ENCODE measurements at regions not wholly inside any gene's neighbourhood (a gene's known extent, or its start where the extent isn't known, plus 50 kb on each side); places are given as distances from the start of the nearest gene placed in this dataset.
"Not testable (repeated sequence)": the region's sequence is repeated elsewhere in the genome, so short reads cannot be mapped to it uniquely, and the experiment has no call there.

GRCh38 chr16:29310243-29310642, 96.3 kb downstream of the NPIPB11 start:
- not testable (repeated sequence) for H3K9me3 ChIP-seq (replicated peaks; ENCODE audit: control insufficient read depth, low read depth, low read length); H3K27ac ChIP-seq (ENCODE audit: low read length); DNase-seq; H3K4me3 ChIP-seq (ENCODE audit: low read length); H3K36me3 ChIP-seq (ENCODE audit: control insufficient read depth, insufficient read depth, low read length); H3K27me3 ChIP-seq (ENCODE audit: control insufficient read depth, insufficient read depth, low read length)
- H3K4me1 ChIP-seq (ENCODE audit: control insufficient read depth, insufficient read depth, low read length) = peaks cover 19% of the 10 kb centered on the region
- WGBS (ENCODE audit: insufficient coverage) = 87% methylated on average over 8 of the region's 9 CpGs

DNA sequence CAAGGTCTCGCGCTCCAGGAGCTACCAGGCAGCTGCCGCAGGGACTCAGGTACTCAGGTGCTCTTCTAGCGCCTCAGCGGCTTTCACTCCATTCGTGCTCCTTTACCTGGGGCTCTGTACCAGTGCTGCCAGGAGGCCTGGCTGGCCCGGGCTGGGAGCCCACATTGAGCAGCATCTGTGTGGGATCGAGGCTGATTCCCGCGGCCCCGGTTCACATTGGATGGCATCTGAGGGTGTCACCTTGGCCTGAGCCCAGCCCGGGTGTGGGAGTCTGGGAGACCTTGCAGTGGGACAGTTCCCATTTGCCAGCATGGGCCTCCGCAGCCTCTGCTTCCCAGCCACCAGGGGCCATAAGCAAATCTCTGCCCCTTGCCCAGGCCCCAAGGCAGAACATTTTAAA, 96.9 kb downstream of the NPIPB11 start:
- WGBS (ENCODE audit: insufficient coverage) = 87% methylated on average over 12 of the region's 13 CpGs
- not testable (repeated sequence) for H3K27ac ChIP-seq (ENCODE audit: low read length); DNase-seq

GRCh38 chr16:29308644-29309546, 97.6 kb downstream of the NPIPB11 start:
- 89% methylated on average over 18 of the region's 20 CpGs for WGBS (ENCODE audit: insufficient coverage)
- H3K4me1 ChIP-seq (ENCODE audit: control insufficient read depth, insufficient read depth, low read length) = peaks cover 25% of the 10 kb centered on the region

More for the DNA sequence above, 96.9 kb downstream of the NPIPB11 start:
- H3K4me3 ChIP-seq (ENCODE audit: low read length); H3K27me3 ChIP-seq (ENCODE audit: control insufficient read depth, insufficient read depth, low read length); H3K9me3 ChIP-seq (replicated peaks; ENCODE audit: control insufficient read depth, low read depth, low read length); H3K36me3 ChIP-seq (ENCODE audit: control insufficient read depth, insufficient read depth, low read length): not testable (repeated sequence)
- peaks cover 22% of the 10 kb centered on the region for H3K4me1 ChIP-seq (ENCODE audit: control insufficient read depth, insufficient read depth, low read length)

DNA sequence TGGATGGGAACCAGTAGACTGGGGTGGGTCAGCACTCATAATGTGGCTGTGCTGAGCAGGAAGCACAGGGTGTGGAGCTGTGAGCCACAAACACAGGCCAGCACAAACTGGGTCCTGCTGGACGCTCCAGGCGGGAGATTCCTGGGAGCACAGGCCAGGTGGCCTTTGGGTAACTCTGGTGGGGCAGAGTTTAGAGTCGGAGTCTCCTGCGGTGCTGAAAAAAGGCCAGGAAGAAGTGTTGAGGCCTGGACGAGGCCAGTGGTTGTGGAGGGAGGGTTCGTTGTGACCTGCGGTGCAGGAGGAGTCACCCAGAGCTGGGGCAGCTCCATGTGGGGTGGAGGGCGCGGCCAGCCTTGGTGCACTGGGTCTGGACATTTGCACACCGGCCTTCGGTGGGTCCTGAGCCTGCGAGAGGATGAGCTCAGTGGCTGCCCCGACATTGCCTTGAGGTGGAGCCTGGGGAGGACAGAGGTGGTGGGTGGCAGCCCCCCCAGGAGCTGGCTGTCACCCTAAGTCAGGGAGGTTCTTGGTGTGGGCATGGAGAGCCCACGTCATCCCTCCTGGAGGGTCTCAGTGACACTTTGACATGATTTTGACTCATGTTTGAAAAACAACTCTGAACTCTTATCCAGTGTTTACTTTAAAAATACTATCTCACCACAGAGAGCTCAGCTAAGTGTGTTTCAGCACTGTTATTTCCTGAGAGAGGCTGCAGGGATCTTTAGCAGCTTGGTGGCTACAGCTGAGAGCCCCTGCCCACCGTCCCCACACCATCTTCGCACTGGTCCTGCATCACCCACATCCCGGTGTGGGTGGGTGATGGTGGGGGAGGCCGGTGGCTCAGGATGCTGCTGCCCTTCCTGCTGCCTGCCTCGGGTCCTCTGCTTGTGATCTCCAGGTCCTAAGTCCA, 98.7 kb downstream of the NPIPB11 start:
- H3K4me1 ChIP-seq (ENCODE audit: control insufficient read depth, insufficient read depth, low read length) = peaks cover 15% of the 10 kb centered on the region
- DNase-seq = no peak
- no peaks in the 10 kb centered on the region for H3K9me3 ChIP-seq (replicated peaks; ENCODE audit: control insufficient read depth, low read depth, low read length)
- WGBS (ENCODE audit: insufficient coverage) = 84% methylated on average over 12 of the region's 19 CpGs
- H3K4me3 ChIP-seq (ENCODE audit: low read length) = no peak overlapping the region
- H3K36me3 ChIP-seq (ENCODE audit: control insufficient read depth, insufficient read depth, low read length) = no peaks in the 10 kb centered on the region
- H3K27me3 ChIP-seq (ENCODE audit: control insufficient read depth, insufficient read depth, low read length) = no peaks in the 10 kb centered on the region
- H3K27ac ChIP-seq (ENCODE audit: low read length) = no peak overlapping the region

More at GRCh38 chr16:29308644-29309546, 97.6 kb downstream of the NPIPB11 start:
- DNase-seq = no peak
- Histone ChIP-seq H3K27me3 (ENCODE audit: control insufficient read depth, insufficient read depth, low read length) (no peaks in the 10 kb centered on the region), H3K27ac (ENCODE audit: low read length) (no peak overlapping the region), H3K36me3 (ENCODE audit: control insufficient read depth, insufficient read depth, low read length) (no peaks in the 10 kb centered on the region), H3K9me3 (replicated peaks; ENCODE audit: control insufficient read depth, low read depth, low read length) (no peaks in the 10 kb centered on the region), H3K4me3 (ENCODE audit: low read length) (no peak overlapping the region)

DNA sequence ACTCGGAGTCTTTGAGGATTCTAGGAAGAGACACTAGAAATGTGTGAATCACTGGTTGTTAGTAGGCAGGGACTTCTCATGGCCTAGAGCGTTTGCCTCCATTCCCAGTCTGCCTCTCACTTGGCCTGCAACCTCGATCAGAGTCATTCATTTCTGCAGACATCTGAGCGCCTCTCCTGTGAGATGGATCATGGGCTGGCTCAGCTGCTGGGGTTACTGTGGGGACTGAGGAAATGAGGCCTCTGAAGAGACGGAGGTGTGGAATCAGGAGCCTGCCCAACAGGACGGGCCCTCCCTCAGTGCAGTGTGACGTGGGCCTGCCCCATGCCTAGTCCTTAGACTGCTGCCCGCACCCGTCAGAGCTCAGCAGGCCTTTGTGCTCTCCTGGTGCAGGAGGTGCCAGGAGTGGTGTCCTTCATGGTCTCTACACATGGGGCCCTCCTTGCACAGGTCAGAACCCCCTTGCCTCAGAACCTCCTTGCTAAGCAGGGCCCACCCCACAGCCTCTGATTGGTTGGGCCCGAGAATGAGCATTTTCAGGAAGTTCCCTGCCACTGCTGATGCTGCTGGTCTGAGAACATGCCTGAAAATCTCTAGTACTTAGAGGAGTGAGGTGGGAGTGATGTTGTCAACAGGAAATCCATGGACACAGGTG, 99.4 kb downstream of the NPIPB11 start:
- Histone ChIP-seq H3K4me3 (ENCODE audit: low read length) (no peak overlapping the region), H3K4me1 (ENCODE audit: control insufficient read depth, insufficient read depth, low read length) (peaks cover 14% of the 10 kb centered on the region), H3K9me3 (replicated peaks; ENCODE audit: control insufficient read depth, low read depth, low read length) (no peaks in the 10 kb centered on the region), H3K27me3 (ENCODE audit: control insufficient read depth, insufficient read depth, low read length) (no peaks in the 10 kb centered on the region), H3K27ac (ENCODE audit: low read length) (peak overlapping the region; percentile 42), H3K36me3 (ENCODE audit: control insufficient read depth, insufficient read depth, low read length) (no peaks in the 10 kb centered on the region)
- DNase-seq = peak; percentile 50
- WGBS (ENCODE audit: insufficient coverage) = 60% methylated on average over 8 of the region's 10 CpGs

DNA sequence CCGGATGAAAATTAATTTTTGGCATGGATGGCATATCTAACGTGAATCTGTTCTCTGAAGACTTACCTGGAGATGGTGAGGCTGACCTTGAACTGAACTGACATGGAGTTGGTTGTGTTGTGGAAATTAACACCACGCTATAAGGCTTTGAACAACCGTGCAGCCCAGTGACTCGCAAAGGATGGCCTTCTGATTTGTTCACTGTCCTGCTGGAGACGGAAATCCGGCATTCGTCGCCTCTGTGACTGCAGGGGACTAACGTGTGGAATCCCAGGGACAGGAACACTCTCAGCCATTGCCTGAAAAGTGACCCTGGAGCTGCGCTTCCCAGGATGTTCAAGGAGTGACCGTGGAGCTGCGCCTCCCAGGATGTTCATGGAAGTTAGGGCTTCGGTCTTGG, 100.3 kb downstream of the NPIPB11 start:
- Histone ChIP-seq H3K27ac (ENCODE audit: low read length) (no peak overlapping the region), H3K36me3 (ENCODE audit: control insufficient read depth, insufficient read depth, low read length) (no peaks in the 10 kb centered on the region), H3K4me3 (ENCODE audit: low read length) (no peak overlapping the region), H3K27me3 (ENCODE audit: control insufficient read depth, insufficient read depth, low read length) (no peaks in the 10 kb centered on the region), H3K9me3 (replicated peaks; ENCODE audit: control insufficient read depth, low read depth, low read length) (no peaks in the 10 kb centered on the region), H3K4me1 (ENCODE audit: control insufficient read depth, insufficient read depth, low read length) (peaks cover 14% of the 10 kb centered on the region)
- DNase-seq = no peak
- WGBS (ENCODE audit: insufficient coverage) = 83% methylated on average over 11 of the region's 14 CpGs

DNA sequence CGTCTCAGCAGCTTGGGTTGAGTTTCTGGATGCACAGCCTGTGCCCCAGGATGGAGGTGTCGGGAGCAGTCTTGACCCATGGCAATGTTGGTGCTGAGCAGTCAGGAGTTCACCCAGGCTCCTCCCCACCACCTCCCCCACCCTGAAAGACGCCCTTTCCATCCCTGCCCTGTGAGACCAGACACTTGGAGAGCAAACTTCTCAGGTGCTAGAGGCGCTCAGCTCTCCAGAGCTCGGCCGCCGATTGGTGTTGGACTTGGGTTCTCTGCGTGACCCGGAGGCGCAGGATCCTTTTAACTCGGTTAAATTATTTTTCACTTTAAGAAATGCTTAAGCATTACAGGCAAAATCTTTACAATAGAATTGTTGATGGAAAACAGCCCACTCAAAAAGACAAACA, 101.5 kb downstream of the NPIPB11 start:
- H3K27me3 ChIP-seq (ENCODE audit: control insufficient read depth, insufficient read depth, low read length) = not testable (repeated sequence)

GRCh38 chr16:29304251-29304650, 102.3 kb downstream of the NPIPB11 start:
- H3K4me3 ChIP-seq (ENCODE audit: low read length) = no peak overlapping the region
- DNase-seq = peak; percentile 48
- peaks cover 23% of the 10 kb centered on the region for H3K4me1 ChIP-seq (ENCODE audit: control insufficient read depth, insufficient read depth, low read length)
- WGBS (ENCODE audit: insufficient coverage) = 57% methylated on average over 10 of the region's 11 CpGs
- H3K9me3 ChIP-seq (replicated peaks; ENCODE audit: control insufficient read depth, low read depth, low read length) = no peaks in the 10 kb centered on the region
- no peak overlapping the region for H3K27ac ChIP-seq (ENCODE audit: low read length)
- H3K27me3 ChIP-seq (ENCODE audit: control insufficient read depth, insufficient read depth, low read length) = no peaks in the 10 kb centered on the region
- H3K36me3 ChIP-seq (ENCODE audit: control insufficient read depth, insufficient read depth, low read length) = no peaks in the 10 kb centered on the region

More for the DNA sequence above, 101.5 kb downstream of the NPIPB11 start:
- not testable (repeated sequence) for H3K36me3 ChIP-seq (ENCODE audit: control insufficient read depth, insufficient read depth, low read length); H3K27ac ChIP-seq (ENCODE audit: low read length); H3K4me3 ChIP-seq (ENCODE audit: low read length); DNase-seq; H3K9me3 ChIP-seq (replicated peaks; ENCODE audit: control insufficient read depth, low read depth, low read length)
- peaks cover 21% of the 10 kb centered on the region for H3K4me1 ChIP-seq (ENCODE audit: control insufficient read depth, insufficient read depth, low read length)
- 86% methylated on average over 4 of the region's 11 CpGs for WGBS (ENCODE audit: insufficient coverage)

DNA sequence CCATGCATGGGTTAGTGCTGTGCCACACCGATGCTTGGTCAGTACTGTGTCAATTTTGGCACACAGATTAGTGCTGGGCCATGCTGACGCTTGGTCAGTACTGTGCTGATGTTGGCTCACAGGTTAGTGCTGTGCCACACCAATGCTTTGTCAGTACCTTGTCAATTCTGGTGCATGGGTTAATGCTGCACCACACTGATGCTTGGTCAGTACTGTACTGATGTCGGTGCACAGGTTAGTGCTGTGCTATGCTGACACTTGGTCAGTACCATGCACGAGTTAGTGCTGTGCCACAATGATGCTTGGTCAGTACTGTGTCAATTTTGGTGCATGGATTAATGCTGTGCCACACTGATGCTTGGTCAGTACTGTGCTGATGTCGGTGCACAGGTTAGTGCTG, 103.0 kb downstream of the NPIPB11 start:
- Histone ChIP-seq H3K27me3 (ENCODE audit: control insufficient read depth, insufficient read depth, low read length) (no peaks in the 10 kb centered on the region), H3K4me1 (ENCODE audit: control insufficient read depth, insufficient read depth, low read length) (peaks cover 23% of the 10 kb centered on the region), H3K9me3 (replicated peaks; ENCODE audit: control insufficient read depth, low read depth, low read length) (no peaks in the 10 kb centered on the region), H3K36me3 (ENCODE audit: control insufficient read depth, insufficient read depth, low read length) (no peaks in the 10 kb centered on the region), H3K4me3 (ENCODE audit: low read length) (no peak overlapping the region), H3K27ac (ENCODE audit: low read length) (no peak overlapping the region)
- no peak for DNase-seq
- WGBS (ENCODE audit: insufficient coverage) = 100% methylated on average over 5 of the region's 5 CpGs

GRCh38 chr16:29302976-29303375, 103.5 kb downstream of the NPIPB11 start:
- Histone ChIP-seq H3K4me1 (ENCODE audit: control insufficient read depth, insufficient read depth, low read length) (peaks cover 23% of the 10 kb centered on the region), H3K27ac (ENCODE audit: low read length) (no peak overlapping the region), H3K4me3 (ENCODE audit: low read length) (no peak overlapping the region), H3K27me3 (ENCODE audit: control insufficient read depth, insufficient read depth, low read length) (no peaks in the 10 kb centered on the region), H3K36me3 (ENCODE audit: control insufficient read depth, insufficient read depth, low read length) (no peaks in the 10 kb centered on the region), H3K9me3 (replicated peaks; ENCODE audit: control insufficient read depth, low read depth, low read length) (no peaks in the 10 kb centered on the region)
- no peak for DNase-seq
- 88% methylated on average over 12 of the region's 13 CpGs for WGBS (ENCODE audit: insufficient coverage)

Measured in muscle of leg (tissue), 3 donors.